ENCODE measurements at regions not wholly inside any gene's neighbourhood (a gene's known extent, or its start where the extent isn't known, plus 50 kb on each side); places are given as distances from the start of the nearest gene placed in this dataset.

DNA sequence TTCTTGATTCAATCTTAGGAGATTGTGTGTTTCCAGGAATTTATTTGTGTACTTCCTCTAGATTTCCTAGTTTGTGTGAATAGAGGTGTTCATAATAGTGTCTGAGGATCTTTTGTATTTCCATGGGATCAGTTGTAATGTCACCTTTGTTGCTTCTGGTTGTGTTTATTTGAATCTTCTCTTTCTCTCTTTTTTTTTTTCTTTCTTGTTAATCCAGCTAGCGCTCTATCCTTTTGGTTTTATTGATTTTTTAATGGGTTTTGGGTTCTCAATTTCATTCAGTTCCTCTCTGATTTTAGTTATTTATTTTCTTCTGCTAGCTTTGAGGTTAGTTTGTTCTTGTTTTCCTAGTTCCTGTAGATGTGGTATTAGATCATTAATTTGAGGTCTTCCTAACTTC, 242.5 kb downstream of the SEC23A start (continued):
- 0 out of 2 replicates have a peak, but pooled peaks have one; percentile 22 for TF ChIP-seq ZBTB40 (IDR thresholded peaks at IDR 0.05)
- no peak for TF ChIP-seq ZBTB40 (CRISPR knock-in tag; IDR thresholded peaks at IDR 0.05)
- no peak for TF ChIP-seq ZSCAN31 (CRISPR knock-in tag; IDR thresholded peaks at IDR 0.05; ENCODE audit: low read depth)

- H4K20me1 ChIP-seq (ENCODE audit: insufficient read depth, low read length) = no peaks in the 10 kb centered on the region
- FAIRE-seq = no peak
- no peak overlapping the region for H2AFZ ChIP-seq (ENCODE audit: low read length)
- no peak for TF ChIP-seq BORCS8-MEF2B (CRISPR knock-in tag; IDR thresholded peaks at IDR 0.05)
- ChIA-PET CTCF (ENCODE audit: low intra/inter-chr PET ratio, low total read pairs) (no interaction called here), POLR2A (no interaction called here)
- no peaks in the 10 kb centered on the region for H3K36me3 ChIP-seq (replicated peaks in 1 of 2; ENCODE audit: control insufficient read depth in 1 of 2, insufficient read depth in 2 of 2, low read length in 2 of 2)
- no TSS peak for BruUV-seq (replicated peaks)
- no peak overlapping the region for H3K4me2 ChIP-seq (ENCODE audit: low read depth, low read length)
- no peak overlapping the region for H3K27ac ChIP-seq (ENCODE audit: extremely low read length, insufficient read depth, low read length)
- in situ Hi-C loops (cut with HindIII; ENCODE audit: extremely low pct_ligation_motif_present, low pct_unique_long_range_greater_than_20kb) (no loop called here), intact Hi-C loops (cut with micrococcal nuclease; ENCODE audit: unreplicated experiment) (no loop called here)
- ATAC-seq = no peak
- no peak for DNase-seq (ENCODE audit: low spot score)
- H3K9me3 ChIP-seq (ENCODE audit: low read length) = no peaks in the 10 kb centered on the region
- no peak overlapping the region for H3K9ac ChIP-seq (ENCODE audit: insufficient read depth, low read depth, low read length)
- H3K4me3 ChIP-seq (replicated peaks in 1 of 3; ENCODE audit: insufficient read depth in 1 of 3, low read depth in 2 of 3, low read length in 3 of 3) = no peak overlapping the region
- no peaks in the 10 kb centered on the region for H3K27me3 ChIP-seq (ENCODE audit: control insufficient read depth in 1 of 2, insufficient read depth in 2 of 2, low read length in 2 of 2)
- H3K79me2 ChIP-seq (ENCODE audit: insufficient read depth, low read length) = no peaks in the 10 kb centered on the region
- no peaks in the 10 kb centered on the region for H3K4me1 ChIP-seq (ENCODE audit: insufficient read depth, low read length)
Observed at GRCh38 chr14:38856798-38857197, 246.2 kb downstream of the SEC23A start.

Data from HepG2 (cell line).